PC-9 (cell line): ENCODE measurements at regions not wholly inside any gene's neighbourhood (a gene's known extent, or its start where the extent isn't known, plus 50 kb on each side); places are given as distances from the start of the nearest gene placed in this dataset.
A peak's percentile ranks its signal among the peaks of the same experiment; 100 is the strongest.

Experiments used
- BruUV-seq: library from RNA; stranded (reverse); fragments of 400-500 nt; replicated peaks from 2 replicates; lab custom pipeline; 2021; lab: Mats Ljungman, UMichigan
- CTCF ChIA-PET: fragments of 300-600 bp; sonication (Branson Sonifier 250); formaldehyde crosslinking; loops from one replicate; lab custom pipeline; 2022; ENCODE audit warnings: antibody characterized with exemption; lab: Charles Lee
- POLR2A ChIA-PET: fragments of 300-600 bp; sonication (Branson Sonifier 250); formaldehyde crosslinking; loops from one replicate; lab custom pipeline; 2022; ENCODE audit warnings: antibody characterized with exemption; ENCODE audit not compliant: unreplicated experiment; lab: Charles Lee
- DNase-seq, 2 experiments: peaks; one replicate each; pipeline versions ENCODE4 v3.0.0 to v3.0.0-alpha.2; 2015 to 2022; ENCODE audit warnings: mixed read lengths in 1 of 2
- H2AFZ ChIP-seq: fragments of 200-600 bp; sonication (generic); 2 replicates; pipeline ENCODE4 v1.8.1; 2017; ENCODE audit warnings: antibody characterized with exemption
- H3F3A ChIP-seq: fragments of 200-600 bp; sonication (generic); 2 replicates; pipeline ENCODE4 v1.8.1; 2017; ENCODE audit warnings: antibody characterized with exemption, mild to moderate bottlenecking, low read depth; ENCODE audit not compliant: insufficient read depth
- H3K27ac ChIP-seq: fragments of 200-600 bp; sonication (generic); 2 replicates; pipeline ENCODE4 v1.6.1; 2016; ENCODE audit warnings: mixed run types
- H3K27me3 ChIP-seq: fragments of 200-600 bp; sonication (generic); 2 replicates; pipeline ENCODE4 v1.6.1; 2016; ENCODE audit warnings: low read depth, mixed run types; ENCODE audit not compliant: insufficient read depth
- H3K36me3 ChIP-seq: fragments of 200-600 bp; sonication (generic); 2 replicates; pipeline ENCODE4 v1.6.1; 2016; ENCODE audit warnings: low read depth, mixed run types
- H3K4me1 ChIP-seq: fragments of 200-600 bp; sonication (generic); replicated peaks from 2 replicates; pipeline ENCODE4 v1.6.1; 2016; ENCODE audit warnings: mixed run types; ENCODE audit not compliant: insufficient read depth
- H3K4me2 ChIP-seq: fragments of 200-600 bp; sonication (generic); 2 replicates; pipeline ENCODE4 v1.6.1; 2017; ENCODE audit warnings: mixed run types
- H3K4me3 ChIP-seq: fragments of 200-600 bp; sonication (generic); 2 replicates; pipeline ENCODE4 v1.6.1; 2016; ENCODE audit warnings: mixed run types
- H3K79me2 ChIP-seq: fragments of 200-600 bp; sonication (generic); 2 replicates; pipeline ENCODE4 v1.6.1; 2017; ENCODE audit warnings: low read depth, mixed run types
- H3K9me2 ChIP-seq: fragments of 200-600 bp; sonication (generic); 2 replicates; pipeline ENCODE4 v1.8.1; 2017; ENCODE audit warnings: mild to moderate bottlenecking; ENCODE audit not compliant: insufficient read depth
- H3K9me3 ChIP-seq: fragments of 200-600 bp; sonication (generic); 2 replicates; pipeline ENCODE4 v1.8.1; 2016; ENCODE audit warnings: low read depth; ENCODE audit not compliant: insufficient read depth
- H4K20me1 ChIP-seq: fragments of 200-600 bp; sonication (generic); 2 replicates; pipeline ENCODE4 v1.8.1; 2017; ENCODE audit not compliant: insufficient read depth
- EZH2 ChIP-seq: fragments of 200-600 bp; sonication (generic); IDR thresholded peaks from 2 replicates; pipeline ENCODE4 v1.8.0; 2017; ENCODE audit warnings: antibody characterized with exemption, low read depth
- intact Hi-C: fragments of 100-400 bp; cut with micrococcal nuclease; formaldehyde crosslinking; loops from one replicate; pipeline ENCODE4 v1.10.0; 2022; ENCODE audit not compliant: unreplicated experiment
- TF ChIP-seq, protein P1 (sequence below): fragments of 200-600 bp; sonication (generic); conservative IDR thresholded peaks from 2 replicates; pipeline ENCODE4 v1.6.1; 2017; ENCODE audit warnings: mixed run types, antibody characterized with exemption, mild to moderate bottlenecking, moderate library complexity

DNA sequence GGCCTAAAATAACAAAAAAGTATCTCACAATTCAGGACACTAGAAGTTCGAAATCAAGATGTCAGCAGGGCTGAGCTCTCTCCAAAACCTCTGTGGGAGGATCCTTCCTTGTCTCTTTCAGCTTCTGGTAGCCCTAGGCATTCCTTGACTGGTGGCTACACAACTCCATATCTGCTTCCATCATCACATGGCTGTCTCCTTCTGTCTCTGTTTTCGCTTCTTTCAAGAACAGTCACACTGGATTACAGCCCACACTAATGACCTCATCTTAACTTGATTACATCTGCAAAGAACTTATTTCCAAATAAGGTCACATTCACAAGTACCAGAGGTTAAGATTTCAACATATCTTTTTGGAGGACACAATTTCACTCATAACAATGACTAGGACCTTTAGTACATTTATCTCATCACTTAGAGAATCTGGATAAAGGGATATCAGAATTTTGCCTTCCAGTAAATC lies 275.2 kb downstream of the IRS1 start:
- intact Hi-C loops, result no loop called here
- H3K9me2 ChIP-seq, result no peaks in the 10 kb centered on the region
- H3K4me3 ChIP-seq, result no peak overlapping the region
- H3K27me3 ChIP-seq, result no peaks in the 10 kb centered on the region
- TF ChIP-seq, protein P1, sequence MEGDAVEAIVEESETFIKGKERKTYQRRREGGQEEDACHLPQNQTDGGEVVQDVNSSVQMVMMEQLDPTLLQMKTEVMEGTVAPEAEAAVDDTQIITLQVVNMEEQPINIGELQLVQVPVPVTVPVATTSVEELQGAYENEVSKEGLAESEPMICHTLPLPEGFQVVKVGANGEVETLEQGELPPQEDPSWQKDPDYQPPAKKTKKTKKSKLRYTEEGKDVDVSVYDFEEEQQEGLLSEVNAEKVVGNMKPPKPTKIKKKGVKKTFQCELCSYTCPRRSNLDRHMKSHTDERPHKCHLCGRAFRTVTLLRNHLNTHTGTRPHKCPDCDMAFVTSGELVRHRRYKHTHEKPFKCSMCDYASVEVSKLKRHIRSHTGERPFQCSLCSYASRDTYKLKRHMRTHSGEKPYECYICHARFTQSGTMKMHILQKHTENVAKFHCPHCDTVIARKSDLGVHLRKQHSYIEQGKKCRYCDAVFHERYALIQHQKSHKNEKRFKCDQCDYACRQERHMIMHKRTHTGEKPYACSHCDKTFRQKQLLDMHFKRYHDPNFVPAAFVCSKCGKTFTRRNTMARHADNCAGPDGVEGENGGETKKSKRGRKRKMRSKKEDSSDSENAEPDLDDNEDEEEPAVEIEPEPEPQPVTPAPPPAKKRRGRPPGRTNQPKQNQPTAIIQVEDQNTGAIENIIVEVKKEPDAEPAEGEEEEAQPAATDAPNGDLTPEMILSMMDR, result no peak
- no peak for TF ChIP-seq EZH2
- DNase-seq, result peak; percentile 1 to 35
- no peak overlapping the region for H2AFZ ChIP-seq
- H3K9me3 ChIP-seq, result peaks cover 6% of the 10 kb centered on the region
- no TSS peak for BruUV-seq
- ChIA-PET POLR2A (no interaction called here), CTCF (no interaction called here)
- H3K4me1 ChIP-seq, result no peaks in the 10 kb centered on the region
- H4K20me1 ChIP-seq, result no peaks in the 10 kb centered on the region
- H3K27ac ChIP-seq, result no peak overlapping the region
- H3K4me2 ChIP-seq, result no peak overlapping the region
- H3F3A ChIP-seq, result no peaks in the 10 kb centered on the region
- H3K36me3 ChIP-seq, result no peaks in the 10 kb centered on the region
- no peaks in the 10 kb centered on the region for H3K79me2 ChIP-seq

DNA sequence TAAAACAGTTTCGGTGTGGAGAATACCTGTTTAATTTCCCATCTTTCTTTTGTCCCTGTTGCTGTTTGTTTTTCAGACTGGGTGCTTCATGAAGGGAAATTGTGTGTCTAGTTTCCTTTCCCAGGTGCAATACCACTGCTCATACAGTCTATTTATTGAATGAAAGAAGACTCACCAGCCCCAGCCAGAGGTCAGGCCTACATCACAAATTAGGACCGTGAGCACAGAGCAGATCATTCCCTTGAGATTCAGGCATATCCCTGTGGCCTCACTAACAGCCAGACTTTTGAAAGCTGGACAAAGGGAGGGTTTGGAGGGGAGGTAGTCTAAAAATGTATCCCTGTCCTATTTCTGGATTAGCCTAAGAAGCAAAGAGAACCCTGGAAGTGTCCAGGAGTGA lies 278.9 kb downstream of the IRS1 start:
- no peaks in the 10 kb centered on the region for H3F3A ChIP-seq
- H3K4me1 ChIP-seq, result no peaks in the 10 kb centered on the region
- POLR2A ChIA-PET, result no interaction called here
- no peak for DNase-seq
- no peak overlapping the region for H2AFZ ChIP-seq
- BruUV-seq, result no TSS peak
- H3K9me3 ChIP-seq, result peaks cover 14% of the 10 kb centered on the region
- CTCF ChIA-PET, result no interaction called here
- no peak overlapping the region for H3K4me2 ChIP-seq
- no peaks in the 10 kb centered on the region for H3K79me2 ChIP-seq
- H3K4me3 ChIP-seq, result no peak overlapping the region
- H3K9me2 ChIP-seq, result no peaks in the 10 kb centered on the region
- no peak overlapping the region for H3K27ac ChIP-seq
- TF ChIP-seq, protein P1, result no peak
- TF ChIP-seq EZH2, result no peak
- H4K20me1 ChIP-seq, result no peaks in the 10 kb centered on the region
- no peaks in the 10 kb centered on the region for H3K36me3 ChIP-seq
- no peaks in the 10 kb centered on the region for H3K27me3 ChIP-seq
- intact Hi-C loops, result no loop called here

DNA sequence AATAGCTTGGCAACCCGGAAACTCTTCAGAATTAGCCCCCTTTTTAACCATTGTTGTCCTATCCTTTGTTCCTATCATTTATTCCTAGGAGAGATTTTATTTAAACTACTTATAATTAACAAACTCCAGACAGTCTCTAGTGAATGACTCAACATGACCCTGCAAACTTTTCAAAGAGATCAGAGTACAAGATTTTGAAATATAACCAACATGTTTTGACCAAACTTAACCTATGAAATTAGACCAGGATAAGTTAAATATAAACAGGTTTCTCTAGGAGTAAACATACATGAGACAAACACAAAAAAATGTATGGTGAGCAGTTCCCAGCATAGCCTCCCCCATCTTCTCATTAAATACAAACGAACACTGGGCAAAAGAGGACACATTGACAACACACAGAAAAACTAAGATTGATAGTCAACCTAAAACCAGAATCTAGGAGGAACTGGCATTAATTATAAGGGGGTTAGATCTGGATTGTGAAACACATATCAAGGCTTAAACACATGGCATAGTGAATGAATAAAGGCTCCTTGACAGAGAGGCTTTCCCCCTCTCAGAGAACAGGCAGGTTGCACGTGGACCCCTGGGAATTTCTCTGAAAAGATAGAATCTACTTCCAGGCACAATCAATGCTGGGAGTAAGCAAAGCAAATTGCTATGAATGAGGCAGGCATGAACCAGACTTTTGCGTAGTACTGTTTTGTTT lies 284.1 kb downstream of the IRS1 start:
- Histone ChIP-seq H2AFZ (no peak overlapping the region), H3K36me3 (no peaks in the 10 kb centered on the region), H4K20me1 (no peaks in the 10 kb centered on the region), H3K4me1 (0 out of 2 replicates have a peak, but pooled peaks cover 9% of the 10 kb centered on the region), H3F3A (no peaks in the 10 kb centered on the region), H3K9me2 (no peaks in the 10 kb centered on the region), H3K9me3 (peaks cover 9% of the 10 kb centered on the region), H3K4me3 (no peak overlapping the region), H3K27ac (no peak overlapping the region), H3K4me2 (no peak overlapping the region), H3K79me2 (no peaks in the 10 kb centered on the region), H3K27me3 (no peaks in the 10 kb centered on the region)
- DNase-seq, result no peak
- no peak for TF ChIP-seq EZH2
- TF ChIP-seq, protein P1, result no peak
- ChIA-PET POLR2A (interaction anchor here (0.5 kb wide), 1 partner anchor 32 kb away, joined by 3 read pairs; no protein-coding TSS in a partner anchor), CTCF (no interaction called here)
- intact Hi-C loops, result no loop called here
- no TSS peak for BruUV-seq
